ENCODE measurements at regions not wholly inside any gene's neighbourhood (a gene's known extent, or its start where the extent isn't known, plus 50 kb on each side); places are given as distances from the start of the nearest gene placed in this dataset.

- Histone ChIP-seq H3K27ac (ENCODE audit: insufficient read length, low read depth, low read length) (no peak overlapping the region), H3K14ac (ENCODE audit: insufficient read depth, low read length) (no peak overlapping the region), H2BK15ac (ENCODE audit: low read depth, low read length) (no peak overlapping the region), H3T11ph (ENCODE audit: low read length) (no peak overlapping the region), H3K56ac (ENCODE audit: insufficient read length, low read depth, low read length) (no peak overlapping the region), H4K20me1 (ENCODE audit: control insufficient read depth, insufficient read depth, insufficient read length) (no peaks in the 10 kb centered on the region), H4K91ac (ENCODE audit: insufficient read length, low read depth, low read length) (no peak overlapping the region), H3K18ac (ENCODE audit: insufficient read length, low read depth, low read length) (no peak overlapping the region), H4K5ac (ENCODE audit: insufficient read length, low read depth, low read length) (no peak overlapping the region), H2BK5ac (ENCODE audit: insufficient read length, low read length) (no peak overlapping the region), H3K4me2 (ENCODE audit: insufficient read depth, insufficient read length, low read length) (no peak overlapping the region), H3K23me2 (ENCODE audit: insufficient read length, low read depth, low read length, poor library complexity, severe bottlenecking) (no peaks in the 10 kb centered on the region), H4K8ac (replicated peaks; ENCODE audit: insufficient read length, low read depth, low read length) (no peak overlapping the region), H3K9me3 (ENCODE audit: control insufficient read depth, low read depth, low read length) (no peaks in the 10 kb centered on the region), H2BK120ac (ENCODE audit: low read depth, low read length, poor library complexity, severe bottlenecking) (no peak overlapping the region), H2BK20ac (ENCODE audit: low read depth, low read length, poor library complexity, severe bottlenecking) (no peak overlapping the region), H2BK12ac (ENCODE audit: insufficient read length, low read depth, low read length) (no peak overlapping the region), H3K79me2 (ENCODE audit: insufficient read depth, low read length) (no peaks in the 10 kb centered on the region), H3K4ac (ENCODE audit: low read depth, low read length) (no peak overlapping the region), H3K23ac (ENCODE audit: insufficient read length, low read depth, low read length) (no peak overlapping the region), H2AFZ (ENCODE audit: low read length) (no peak overlapping the region), H3K27me3 (ENCODE audit: insufficient read depth, low read length) (no peaks in the 10 kb centered on the region), H3K9ac (ENCODE audit: extremely low read depth, insufficient read length, low read length) (no peak overlapping the region), H3K79me1 (ENCODE audit: insufficient read depth, low read depth, low read length, poor library complexity, severe bottlenecking) (no peaks in the 10 kb centered on the region), H3K4me1 (ENCODE audit: insufficient read depth, low read length) (no peaks in the 10 kb centered on the region), H2AK5ac (ENCODE audit: insufficient read length, low read length) (no peak overlapping the region)
- no peak for DNase-seq
- no CpG with 5 or more reads among the region's 2 CpGs for WGBS (ENCODE audit: extremely low coverage, insufficient read length, low lambda C conversion rate)
- Mint-ChIP-seq H3K9me3 (no peaks in the 10 kb centered on the region), H3K4me1 (peaks cover 6 to 8% of the 10 kb centered on the region in 2 experiments), H3K27ac (no peak overlapping the region; a peak in 1 of 7 replicates), H3K36me3 (ENCODE audit: insufficient read depth in 1 of 3, low read depth in 3 of 3) (no peaks in the 10 kb centered on the region), H3K4me3 (no peak overlapping the region), H3K27me3 (ENCODE audit: low read depth) (no peaks in the 10 kb centered on the region)
- TF ChIP-seq CTCF (conservative IDR thresholded peaks at IDR 0.05): no peak
Measured at GRCh38 chr1:68359045-68359444, 90.7 kb downstream of the RPE65 start.
